Tibial nerve (tissue), 4 donors: ENCODE measurements at regions not wholly inside any gene's neighbourhood (a gene's known extent, or its start where the extent isn't known, plus 50 kb on each side); places are given as distances from the start of the nearest gene placed in this dataset.

Experiments
- CTCF ChIP-seq, 5 experiments: fragments of 200-600 bp in 3 of 5; fragments of 450-650 bp in 2 of 5; sonication (generic) in 3 of 5; IDR thresholded peaks; one replicate each; pipeline ENCODE4 v1.5.1; 2016 to 2019; ENCODE audit warnings: antibody characterized with exemption in 5 of 5, mild to moderate bottlenecking in 3 of 5, moderate library complexity in 2 of 5
- EP300 ChIP-seq, 2 donors: sonication (generic); formaldehyde crosslinking; IDR thresholded peaks; one replicate each; pipeline ENCODE4 v1.6.1; 2017; ENCODE audit warnings: antibody characterized with exemption in 2 of 2, mild to moderate bottlenecking in 1 of 2
- POLR2A ChIP-seq, 2 donors: fragments of 450-650 bp; IDR thresholded peaks; one replicate each; pipeline ENCODE4 v1.6.1; 2017; ENCODE audit warnings: antibody characterized with exemption in 2 of 2, mild to moderate bottlenecking in 2 of 2, moderate library complexity in 2 of 2

GRCh38 chr13:22091971-22092300 is 421.1 kb downstream of the FGF9 start:
- no peak for TF ChIP-seq EP300 (IDR thresholded peaks at IDR 0.05)
- TF ChIP-seq POLR2A (IDR thresholded peaks at IDR 0.05) = no peak
- TF ChIP-seq CTCF (IDR thresholded peaks at IDR 0.05) = no peak
